GM12878 (cell line): ENCODE measurements at regions not wholly inside any gene's neighbourhood (a gene's known extent, or its start where the extent isn't known, plus 50 kb on each side); places are given as distances from the start of the nearest gene placed in this dataset.

Experiments
- ATAC-seq: fragments of 200-7000 bp; cut with Tn5 transposase; 3 replicates; pipeline ENCODE4 v1.9.1; 2020; ENCODE audit warnings: mild to moderate bottlenecking, moderate library complexity
- BruUV-seq: library from RNA; stranded (reverse); fragments of 400-500 nt; replicated peaks from 2 replicates; lab custom pipeline; 2021; lab: Mats Ljungman, UMichigan
- CTCF ChIA-PET: fragments of 300-600 bp; sonication (Branson Sonifier 250); formaldehyde crosslinking; extraction: SDS; loops from one replicate; lab custom pipeline; 2021; ENCODE audit warnings: inconsistent platforms; lab: Yijun Ruan, JAX
- POLR2A ChIA-PET: fragments of 350-600 bp; formaldehyde crosslinking; extraction: SDS; loops from one replicate; lab custom pipeline; 2021; ENCODE audit warnings: inconsistent platforms; lab: Charles Lee
- RAD21 ChIA-PET: fragments of 300-600 bp; sonication (Branson Sonifier 250); formaldehyde crosslinking; loops from one replicate; lab custom pipeline; 2023; ENCODE audit warnings: antibody characterized with exemption; ENCODE audit not compliant: unreplicated experiment; lab: Charles Lee
- SMC1A ChIA-PET: fragments of 300-600 bp; sonication (Branson Sonifier 250); formaldehyde crosslinking; loops from one replicate; lab custom pipeline; 2023; ENCODE audit not compliant: unreplicated experiment, uncharacterized antibody; lab: Charles Lee
- DNase-seq: peaks from one replicate; pipeline ENCODE4 v3.0.0-alpha.2; 2011; ENCODE audit warnings: low read depth, low spot score
- FAIRE-seq: peaks from 3 replicates; lab custom pipeline; 2011; peaks lifted over from hg19 to GRCh38; lab: Jason Lieb, UNC
- H2AFZ ChIP-seq: 2 replicates; pipeline ENCODE4 v1.6.0; 2011; ENCODE audit warnings: low read depth, low read length, control low read depth; ENCODE audit not compliant: control insufficient read depth
- H3K27ac ChIP-seq: 2 replicates; pipeline ENCODE4 v1.5.1; 2011; ENCODE audit warnings: control low read depth; ENCODE audit not compliant: control insufficient read depth, insufficient read depth
- H3K27me3 ChIP-seq, 2 experiments: replicated peaks in 1 of 2; 2 replicates each; pipeline versions ENCODE4 v1.6.0 to v1.6.1; 2011; ENCODE audit warnings: low read length in 1 of 2; ENCODE audit not compliant: control insufficient read depth in 2 of 2, insufficient read depth in 2 of 2
- H3K36me3 ChIP-seq, 2 experiments: 2 replicates each; pipeline ENCODE4 v1.5.1; 2011; ENCODE audit warnings: low read length in 1 of 2; ENCODE audit not compliant: control insufficient read depth in 2 of 2, insufficient read depth in 2 of 2
- H3K4me1 ChIP-seq: 2 replicates; pipeline ENCODE4 v1.6.1; 2011; ENCODE audit warnings: mild to moderate bottlenecking, low read length, moderate library complexity, mixed read lengths; ENCODE audit not compliant: control insufficient read depth, insufficient read depth
- H3K4me2 ChIP-seq: 2 replicates; pipeline ENCODE4 v1.6.0; 2011; ENCODE audit warnings: control low read depth; ENCODE audit not compliant: control insufficient read depth, insufficient read depth
- H3K4me3 ChIP-seq: fragments of 200-600 bp; sonication (generic); 2 replicates; pipeline ENCODE4 v1.5.1; 2016
- H3K79me2 ChIP-seq: 2 replicates; pipeline ENCODE4 v1.6.0; 2011; ENCODE audit warnings: low read length; ENCODE audit not compliant: control insufficient read depth, insufficient read depth
- H3K9ac ChIP-seq: 2 replicates; pipeline ENCODE4 v1.8.0; 2011; ENCODE audit warnings: low read length, control low read depth, mixed read lengths; ENCODE audit not compliant: control insufficient read depth, insufficient read depth
- H3K9me3 ChIP-seq: replicated peaks from 3 replicates; pipeline ENCODE4 v1.5.1; 2011; ENCODE audit warnings: mild to moderate bottlenecking, low read length; ENCODE audit not compliant: control insufficient read depth, insufficient read depth
- H4K20me1 ChIP-seq: 2 replicates; pipeline ENCODE4 v1.6.0; 2011; ENCODE audit not compliant: control insufficient read depth, insufficient read depth
- ASH2L ChIP-seq: fragments of 300-600, 200-600 bp; sonication (generic); IDR thresholded peaks from 2 replicates; pipeline ENCODE4 v1.6.1; 2017; ENCODE audit warnings: low read depth, mild to moderate bottlenecking, borderline replicate concordance
- CEBPZ ChIP-seq: fragments of 150-350 bp; IDR thresholded peaks from 2 replicates; pipeline ENCODE4 v1.6.1; 2016; ENCODE audit warnings: low read depth, low read length
- IRF5 ChIP-seq: fragments of 450-650 bp; IDR thresholded peaks from 2 replicates; pipeline ENCODE4 v1.6.1; 2017; ENCODE audit warnings: borderline replicate concordance
- SREBF2 ChIP-seq: IDR thresholded peaks from 2 replicates; pipeline ENCODE4 v1.6.1; 2012; ENCODE audit warnings: mild to moderate bottlenecking, low read length
- SUPT20H ChIP-seq: IDR thresholded peaks from 2 replicates; pipeline ENCODE4 v1.6.1; 2011; ENCODE audit warnings: low read depth, mild to moderate bottlenecking, low read length, moderate library complexity, borderline replicate concordance; ENCODE audit not compliant: control insufficient read depth
- USF2 ChIP-seq: IDR thresholded peaks from 2 replicates; pipeline ENCODE4 v1.6.1; 2011; ENCODE audit warnings: low read depth, low read length, improper control_type of control experiment, borderline replicate concordance
- ZNF207 ChIP-seq: fragments of 450-650 bp; IDR thresholded peaks from 2 replicates; pipeline ENCODE4 v1.6.1; 2014; ENCODE audit warnings: antibody characterized with exemption, mild to moderate bottlenecking, borderline replicate concordance
- WGBS: methylation state at CpG from one replicate; pipeline ENCODE4 v1.1.6; 2016; ENCODE audit warnings: low lambda C conversion rate; ENCODE audit not compliant: insufficient replicate concordance, insufficient coverage; ENCODE audit errors: missing lambda C conversion rate; 5-methylcytosine and 5-hydroxymethylcytosine counted together
- in situ Hi-C: fragments of 300-500 bp; cut with MboI; formaldehyde crosslinking; loops from 9 replicates; pipeline ENCODE4 v1.14.3; 2018; ENCODE audit warnings: mixed read lengths
- intact Hi-C: fragments of 100-400 bp; cut with micrococcal nuclease; formaldehyde crosslinking; loops from one replicate; pipeline ENCODE4 v1.14.2; 2022; ENCODE audit not compliant: unreplicated experiment

- ChIA-PET POLR2A (no interaction called here), RAD21 (interaction anchor here (0.8 kb wide), 1 partner anchor 45 kb away, joined by 3 read pairs; no protein-coding TSS in a partner anchor), SMC1A (interaction anchor here (1.0 kb wide), 1 partner anchor 29 kb away, joined by 3 read pairs; no protein-coding TSS in a partner anchor), CTCF (no interaction called here)
- BruUV-seq = no TSS peak
- H2AFZ ChIP-seq = no peak overlapping the region
- no peaks in the 10 kb centered on the region; a peak in 1 of 4 replicates for H3K27me3 ChIP-seq
- DNase-seq (no peak), ATAC-seq (no peak), FAIRE-seq (no peak)
- H3K9ac ChIP-seq = no peak overlapping the region
- no peaks in the 10 kb centered on the region for H3K4me1 ChIP-seq
- H3K36me3 ChIP-seq = no peaks in the 10 kb centered on the region
- in situ Hi-C loops (no loop called here), intact Hi-C loops (no loop called here)
- no peak overlapping the region for H3K4me3 ChIP-seq
- H3K79me2 ChIP-seq = no peaks in the 10 kb centered on the region
- H3K9me3 ChIP-seq = no peaks in the 10 kb centered on the region; the same call in 1 of the 3 replicates
- no peaks in the 10 kb centered on the region for H4K20me1 ChIP-seq
- no peak overlapping the region for H3K27ac ChIP-seq
- H3K4me2 ChIP-seq = no peak overlapping the region
- no peak for TF ChIP-seq USF2
- no peak for TF ChIP-seq IRF5
- no peak for TF ChIP-seq ZNF207
These were observed 364.6 kb downstream of the CCSER2 start for GRCh38 chr10:84693006-84693405.

- H4K20me1 ChIP-seq = no peaks in the 10 kb centered on the region
- POLR2A ChIA-PET = no interaction called here
- no peaks in the 10 kb centered on the region for H3K4me1 ChIP-seq
- H3K4me3 ChIP-seq = no peak overlapping the region
- CTCF ChIA-PET = no interaction called here
- no peak for ATAC-seq
- BruUV-seq = no TSS peak
- WGBS = 6% methylated on average over 3 of the region's 3 CpGs
- TF ChIP-seq CEBPZ (no peak), SREBF2 (no peak), SUPT20H (no peak), ASH2L (no peak)
- TF ChIP-seq, all 136 proteins: peak for 0
- H3K36me3 ChIP-seq = no peaks in the 10 kb centered on the region
- H3K4me2 ChIP-seq = no peak overlapping the region
- no peak overlapping the region for H3K27ac ChIP-seq
- H3K27me3 ChIP-seq = 0 out of 4 replicates have a peak, but pooled peaks cover 0 to 2% of the 10 kb centered on the region in 2 experiments
- SMC1A ChIA-PET = interaction anchor here (1.3 kb wide), 1 partner anchor 19 kb away, joined by 4 read pairs; no protein-coding TSS in a partner anchor
- DNase-seq (no peak), FAIRE-seq (no peak)
- intact Hi-C loops = no loop called here
- no peaks in the 10 kb centered on the region; the same call in 2 of the 3 replicates for H3K9me3 ChIP-seq
- RAD21 ChIA-PET = no interaction called here
- H3K79me2 ChIP-seq = no peaks in the 10 kb centered on the region
- H2AFZ ChIP-seq = no peak overlapping the region
- no peak overlapping the region for H3K9ac ChIP-seq
- in situ Hi-C loops = no loop called here
These were observed 367.5 kb downstream of the CCSER2 start for GRCh38 chr10:84695902-84696301.
